HG03460 (cell line): ENCODE measurements at regions not wholly inside any gene's neighbourhood (a gene's known extent, or its start where the extent isn't known, plus 50 kb on each side); places are given as distances from the start of the nearest gene placed in this dataset.

ENCODE experiments used
- ATAC-seq: cut with Tn5 transposase; IDR thresholded peaks from one replicate; pipeline ENCODE4 v1.9.1; 2021; ENCODE audit not compliant: unreplicated experiment

DNA sequence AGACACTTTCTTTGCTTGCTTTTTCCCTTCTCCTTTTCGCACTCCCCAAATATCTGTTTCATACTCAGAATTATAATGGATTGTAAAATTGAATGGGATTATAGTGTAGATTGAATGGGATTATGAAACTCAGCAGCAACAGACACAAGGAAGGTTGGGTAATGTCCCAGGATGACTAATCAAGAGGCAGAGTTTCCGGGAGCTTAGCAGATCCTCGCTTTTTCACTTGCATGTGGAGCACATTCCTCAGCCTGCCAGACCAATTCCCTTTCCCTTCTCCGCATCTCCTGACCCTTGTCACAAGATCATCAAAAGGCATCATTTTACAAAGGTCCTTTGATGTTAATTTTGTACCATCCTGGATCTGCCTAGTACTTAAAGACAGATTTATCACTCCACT, 55.1 kb upstream of the SLC1A1 start:
- no peak for ATAC-seq

- ATAC-seq, result no peak
Observed at GRCh38 chr9:4433379-4433778, 56.9 kb upstream of the SLC1A1 start.

GRCh38 chr9:4430432-4431261, 59.6 kb upstream of the SLC1A1 start:
- no peak for ATAC-seq

GRCh38 chr9:4425319-4426045, 64.8 kb upstream of the SLC1A1 start:
- ATAC-seq, result no peak

- ATAC-seq, result no peak
Observed at GRCh38 chr9:4424891-4425290, 65.4 kb upstream of the SLC1A1 start.

GRCh38 chr9:4424038-4424437, 66.2 kb upstream of the SLC1A1 start:
- no peak for ATAC-seq

DNA sequence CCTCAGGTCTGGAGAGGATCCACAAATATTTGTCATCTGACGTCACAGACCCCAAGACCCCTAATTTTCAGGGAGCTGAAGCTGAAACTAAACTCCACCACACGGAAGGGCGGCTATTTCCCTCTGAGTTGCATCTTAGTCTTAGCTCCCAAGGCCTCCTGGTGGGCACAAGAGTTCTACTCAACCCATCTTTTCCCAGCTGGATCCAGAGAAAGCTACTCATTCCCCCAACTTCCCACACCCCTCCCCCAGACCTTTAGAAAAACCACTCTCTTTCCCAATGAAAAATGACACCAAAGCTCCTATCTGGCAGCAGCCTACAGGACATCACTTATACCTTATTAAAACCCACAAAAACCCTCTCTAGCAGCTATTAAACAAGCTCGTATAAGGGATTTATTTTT, 67.1 kb upstream of the SLC1A1 start:
- no peak for ATAC-seq

GRCh38 chr9:4422495-4422894, 67.8 kb upstream of the SLC1A1 start:
- ATAC-seq, result peak; percentile 83

DNA sequence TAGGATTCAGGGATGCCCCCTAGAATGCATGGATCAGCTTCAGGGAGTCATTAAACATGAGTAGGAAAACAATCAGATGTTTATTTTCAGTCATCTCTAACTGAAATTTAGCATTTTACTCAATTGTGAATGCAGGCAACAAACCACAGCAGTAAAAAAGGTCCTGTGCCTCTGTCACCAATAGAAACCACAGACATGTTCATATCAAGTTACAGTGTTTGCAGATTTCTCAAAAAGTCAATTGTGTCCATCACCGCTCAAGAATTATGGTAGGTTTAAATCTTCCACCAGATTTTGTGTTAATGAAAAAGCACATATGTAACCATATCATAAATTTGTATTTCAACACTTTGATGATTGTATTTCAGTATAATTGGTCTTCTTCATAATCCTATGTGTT, 68.4 kb upstream of the SLC1A1 start:
- ATAC-seq, result no peak

- ATAC-seq, result no peak
Observed at GRCh38 chr9:4420351-4420750, 69.9 kb upstream of the SLC1A1 start.

- ATAC-seq, result no peak
Observed at GRCh38 chr9:4417578-4418325, 72.5 kb upstream of the SLC1A1 start.

DNA sequence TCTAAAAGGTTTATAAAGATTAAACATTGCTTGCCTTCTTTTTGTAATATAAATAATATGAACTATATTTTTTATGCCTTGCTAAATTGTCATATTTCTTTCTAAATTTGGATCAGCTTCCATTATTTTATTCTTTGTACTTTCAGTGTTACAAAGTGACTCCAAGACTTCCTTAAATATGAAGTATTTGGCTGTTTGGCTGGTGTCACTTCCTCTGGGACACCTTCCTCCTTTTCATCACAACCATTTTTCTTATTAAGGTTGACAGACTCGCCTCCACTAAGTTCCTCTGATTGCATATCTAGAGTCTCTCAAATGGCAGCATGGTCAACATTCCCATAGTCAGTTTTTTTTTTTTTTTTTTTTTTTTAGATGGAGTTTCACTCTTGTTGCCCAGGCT, 73.8 kb upstream of the SLC1A1 start:
- no peak for ATAC-seq

GRCh38 chr9:4415281-4415680, 75.0 kb upstream of the SLC1A1 start:
- ATAC-seq, result no peak

DNA sequence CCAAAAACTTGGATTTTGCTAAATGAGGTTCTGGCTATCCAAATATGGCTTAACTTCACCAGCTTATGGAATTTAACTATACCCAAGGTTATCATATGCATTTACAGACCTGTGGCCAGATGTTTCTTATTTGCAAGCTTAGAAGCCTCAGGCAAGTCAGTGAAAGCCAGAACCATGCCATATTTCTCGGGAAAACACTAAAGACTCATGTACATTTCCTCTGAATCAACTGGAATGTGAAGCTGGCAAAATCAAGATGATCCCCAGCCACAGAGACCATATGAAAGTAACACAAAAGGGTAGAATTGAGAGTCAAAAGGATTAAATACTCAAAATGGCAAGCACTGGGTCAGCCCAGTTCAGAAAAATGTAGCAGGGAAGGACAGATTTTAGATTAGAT, 76.4 kb upstream of the SLC1A1 start:
- ATAC-seq, result no peak

GRCh38 chr9:4404156-4404555, 86.1 kb upstream of the SLC1A1 start:
- no peak for ATAC-seq

DNA sequence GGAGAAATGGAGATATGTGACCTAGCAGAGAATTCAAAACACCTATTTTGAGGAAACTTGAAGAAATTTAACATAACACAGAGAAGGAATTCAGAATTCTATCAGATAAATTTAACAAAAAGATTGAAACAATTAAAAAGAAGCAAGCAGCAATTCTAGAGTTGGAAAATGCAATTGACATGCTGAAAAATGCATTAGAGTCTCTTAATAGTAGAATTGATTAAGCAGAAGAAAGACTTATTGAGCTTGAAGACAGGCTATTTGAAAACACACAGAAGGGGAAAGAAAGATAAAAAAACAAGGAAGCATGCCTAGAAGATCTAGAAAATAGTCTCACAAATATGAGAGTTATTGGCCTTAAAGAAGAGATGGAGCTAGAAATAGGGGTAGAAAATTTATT, 87.8 kb upstream of the SLC1A1 start:
- no peak for ATAC-seq

DNA sequence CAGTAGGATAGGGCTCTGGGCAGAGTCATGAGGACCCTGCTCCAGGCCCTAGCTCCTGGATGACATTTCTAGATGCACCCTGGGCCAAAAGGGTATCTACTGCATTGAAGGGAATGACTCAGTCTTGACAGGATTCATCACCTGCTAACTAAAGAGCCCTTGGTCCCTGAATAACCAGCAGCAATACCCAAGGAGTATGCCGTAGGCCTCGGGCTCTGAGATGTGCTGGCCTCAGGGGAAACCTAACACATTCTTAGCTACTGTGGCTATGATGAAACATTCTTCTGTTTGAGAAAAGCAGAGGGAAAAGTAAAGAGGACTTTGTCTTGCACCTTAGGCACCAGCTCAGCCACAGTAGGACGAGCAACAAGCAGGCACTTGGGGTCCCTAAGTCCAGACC, 89.5 kb upstream of the SLC1A1 start:
- ATAC-seq, result no peak

DNA sequence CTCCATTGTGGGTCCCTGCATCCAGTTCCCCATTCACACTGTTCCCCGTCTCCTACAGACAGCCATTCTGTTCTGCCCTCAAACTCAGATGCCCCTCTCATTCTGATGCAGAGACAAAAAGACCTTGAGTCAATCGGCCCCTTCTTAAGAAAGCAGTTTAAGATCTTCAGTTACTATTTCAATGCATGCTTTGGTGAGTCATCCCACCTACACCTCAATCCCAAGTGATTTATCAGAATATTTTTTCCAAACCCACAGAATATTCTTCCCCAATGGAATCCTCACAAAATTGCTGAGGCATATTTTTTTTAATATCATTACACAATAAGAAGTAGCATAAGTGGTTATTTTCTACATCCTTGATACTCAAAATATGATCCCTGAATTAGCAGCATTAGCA, 92.4 kb upstream of the SLC1A1 start:
- ATAC-seq, result no peak

- ATAC-seq, result no peak
Observed at GRCh38 chr9:4393806-4394523, 94.1 kb upstream of the GLIS3 start.

DNA sequence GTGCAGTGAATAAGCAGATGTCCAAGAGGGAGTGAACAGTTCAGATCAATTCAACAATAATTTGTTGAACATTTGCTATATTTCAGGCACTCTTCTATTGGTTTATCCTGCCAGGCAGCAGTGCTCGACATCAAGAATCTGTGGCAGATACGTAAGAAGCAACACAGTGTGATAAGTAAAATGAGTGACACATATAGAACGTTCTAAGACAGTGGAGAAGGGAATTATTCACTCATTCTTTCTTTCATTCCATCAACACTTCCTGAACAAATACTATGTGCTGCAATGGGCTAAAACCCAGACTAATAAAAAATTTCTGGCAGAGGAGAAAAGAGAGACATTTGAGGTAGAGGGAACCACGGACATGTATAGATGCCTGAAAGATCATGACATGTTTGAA, 89.9 kb upstream of the GLIS3 start:
- no peak for ATAC-seq

DNA sequence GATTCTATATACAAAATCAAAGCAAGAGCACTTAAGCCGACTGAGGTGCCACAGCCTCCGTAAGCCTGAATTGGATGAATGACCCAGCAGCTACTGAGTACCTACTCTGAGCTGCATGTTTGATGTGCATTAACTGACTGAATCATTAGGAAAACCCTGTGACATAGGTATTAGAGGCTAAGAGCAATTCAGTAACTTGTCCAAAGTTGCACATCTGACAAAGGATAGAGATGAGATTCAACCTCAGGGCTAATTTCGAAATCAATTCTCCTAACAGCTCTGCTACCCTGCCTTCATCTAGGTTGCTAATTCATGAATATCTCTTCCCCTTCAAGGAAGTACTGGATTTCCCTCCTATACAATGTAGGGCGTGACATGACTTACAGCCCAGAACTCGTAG, 89.1 kb upstream of the GLIS3 start:
- no peak for ATAC-seq
